ENCODE measurements at regions not wholly inside any gene's neighbourhood (a gene's known extent, or its start where the extent isn't known, plus 50 kb on each side); places are given as distances from the start of the nearest gene placed in this dataset.
"Not testable (repeated sequence)": the region's sequence is repeated elsewhere in the genome, so short reads cannot be mapped to it uniquely, and the experiment has no call there.

DNA sequence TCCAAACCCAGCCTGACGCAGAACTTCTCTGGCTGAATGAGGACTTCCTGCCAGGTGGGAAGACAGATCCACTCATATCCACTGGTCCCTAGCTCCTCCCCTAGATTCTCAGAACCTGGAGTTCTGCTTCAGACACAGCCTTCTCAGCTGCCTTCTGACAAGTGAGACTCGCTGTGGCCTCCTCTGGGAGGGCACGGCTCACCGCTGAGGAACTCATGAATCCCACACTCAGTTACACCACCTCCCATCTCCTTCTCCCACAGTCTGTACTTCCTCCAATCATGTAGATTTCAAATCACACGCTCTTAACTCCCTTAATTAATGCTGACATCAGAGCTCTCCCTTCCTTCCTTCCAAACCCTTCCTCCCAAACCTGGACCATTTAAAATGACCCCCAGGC lies 86.4 kb upstream of the TMEM45B start:
- DNase-seq (ENCODE audit: low spot score) = no peak

DNA sequence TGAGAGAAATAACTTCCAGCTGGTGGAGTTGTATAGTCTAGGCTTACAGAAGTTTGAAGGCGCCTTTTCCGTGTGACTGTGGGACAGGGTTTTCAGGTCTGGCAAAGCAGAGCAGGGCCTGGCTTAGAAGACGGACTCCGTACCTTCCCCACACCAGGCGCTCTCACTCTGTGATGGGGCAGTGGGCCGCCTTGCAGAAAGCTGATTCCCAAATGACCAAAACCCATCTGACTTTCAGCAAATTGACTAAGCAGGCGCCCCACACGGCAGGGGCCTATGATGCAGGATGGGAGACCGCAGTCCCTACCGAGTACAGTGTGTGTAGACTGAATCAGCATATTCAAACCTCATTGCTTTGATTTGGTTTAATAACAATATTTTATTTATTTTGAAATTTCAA lies 85.8 kb upstream of the TMEM45B start:
- no peak for DNase-seq (ENCODE audit: low spot score)

DNA sequence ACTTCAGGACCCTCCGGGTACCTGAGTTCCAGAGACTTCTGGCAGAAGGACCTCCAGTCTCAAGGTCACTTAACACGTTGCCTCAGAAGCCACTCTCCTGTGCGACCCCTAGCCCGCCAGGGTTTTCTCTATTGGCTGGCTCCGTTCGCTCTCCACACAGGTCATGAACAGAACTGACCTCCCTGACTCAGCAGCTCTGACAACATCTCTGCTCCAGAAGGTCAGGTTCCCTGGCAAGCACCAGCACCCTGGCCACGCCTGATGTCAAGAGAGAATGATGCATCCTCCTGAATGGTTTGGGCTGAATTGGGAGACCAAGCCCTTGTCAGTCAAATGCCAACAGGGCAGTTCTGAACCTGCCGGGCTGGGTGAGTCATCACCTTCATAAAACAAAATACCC lies 84.3 kb upstream of the TMEM45B start:
- DNase-seq (ENCODE audit: low spot score) = no peak

DNA sequence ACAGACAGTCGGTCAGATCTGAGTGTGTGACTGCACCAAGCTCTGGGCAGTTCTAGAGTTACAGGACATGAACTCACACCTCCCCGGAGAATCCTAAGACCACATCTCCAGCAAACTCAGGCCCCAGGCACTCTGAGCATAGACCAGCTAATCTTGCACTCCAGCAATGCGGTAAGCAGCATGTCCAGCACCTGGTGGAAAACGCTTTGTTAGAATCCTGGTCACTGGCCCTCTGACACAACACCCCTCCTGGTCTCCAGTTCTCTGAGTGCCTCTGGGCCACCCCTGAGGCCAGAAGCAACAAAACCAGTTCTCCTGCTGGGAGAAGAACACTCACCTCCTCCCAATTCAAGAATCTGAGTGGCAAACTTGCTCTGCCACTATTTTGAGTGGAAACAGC lies 82.7 kb upstream of the TMEM45B start:
- no peak for DNase-seq (ENCODE audit: low spot score)

DNA sequence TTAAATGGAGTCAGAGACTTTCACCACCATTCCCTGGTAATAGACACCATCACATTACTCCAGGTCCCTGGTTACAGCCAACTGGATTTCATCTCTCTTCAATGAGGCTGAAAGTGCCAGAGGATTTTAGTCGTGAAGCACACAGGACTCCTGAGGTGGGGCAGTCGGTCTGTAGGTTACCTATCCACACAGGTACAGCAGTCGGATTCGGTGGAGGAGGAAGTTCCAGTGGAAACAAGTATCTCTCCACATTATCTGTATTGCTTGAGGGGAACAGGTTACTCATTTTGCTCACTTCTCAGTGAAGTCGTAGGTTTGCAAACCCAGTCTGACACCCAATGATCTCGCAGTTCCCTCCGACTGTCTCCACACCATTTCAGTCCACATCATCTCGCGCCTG lies 82.3 kb upstream of the TMEM45B start:
- DNase-seq (ENCODE audit: low spot score) = no peak

DNA sequence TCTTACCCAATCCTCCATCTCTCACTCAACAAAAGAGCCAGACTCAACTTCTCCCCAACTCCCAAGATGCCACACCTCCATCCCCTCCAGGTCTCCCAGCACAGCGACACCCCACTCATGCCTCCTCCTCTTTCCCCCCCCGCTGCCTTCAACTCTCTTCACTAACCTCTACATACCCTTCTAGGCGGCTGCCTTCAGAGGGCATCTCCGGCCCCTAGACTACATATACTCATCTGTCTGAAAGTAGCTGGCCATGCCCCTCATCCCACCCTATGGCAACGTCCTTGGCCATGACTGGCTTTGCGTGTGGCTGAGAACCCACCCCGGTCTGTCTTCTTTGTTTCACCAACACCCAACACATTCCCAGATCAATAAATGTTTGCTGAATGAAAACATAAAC lies 81.7 kb upstream of the TMEM45B start:
- no peak for DNase-seq (ENCODE audit: low spot score)

DNA sequence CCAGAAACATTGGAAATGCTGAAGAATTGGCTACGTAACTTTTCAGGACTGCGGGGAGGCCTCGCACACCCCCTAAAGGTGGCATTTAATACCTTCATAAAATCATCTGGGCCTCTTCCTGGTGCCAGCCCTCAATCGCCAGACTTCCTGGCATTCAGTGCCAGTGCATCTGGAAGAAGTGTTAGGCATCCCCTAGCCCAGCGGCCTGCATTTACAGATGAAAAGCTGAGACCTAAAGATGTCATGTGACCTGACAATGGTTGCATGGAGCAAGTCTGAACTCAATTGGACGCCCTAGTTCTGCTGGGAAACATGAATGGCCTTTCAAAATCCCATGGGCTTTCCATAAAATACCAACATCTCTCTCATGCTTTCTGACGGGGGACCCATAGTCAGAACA lies 81.0 kb upstream of the TMEM45B start:
- no peak for DNase-seq (ENCODE audit: low spot score)

DNA sequence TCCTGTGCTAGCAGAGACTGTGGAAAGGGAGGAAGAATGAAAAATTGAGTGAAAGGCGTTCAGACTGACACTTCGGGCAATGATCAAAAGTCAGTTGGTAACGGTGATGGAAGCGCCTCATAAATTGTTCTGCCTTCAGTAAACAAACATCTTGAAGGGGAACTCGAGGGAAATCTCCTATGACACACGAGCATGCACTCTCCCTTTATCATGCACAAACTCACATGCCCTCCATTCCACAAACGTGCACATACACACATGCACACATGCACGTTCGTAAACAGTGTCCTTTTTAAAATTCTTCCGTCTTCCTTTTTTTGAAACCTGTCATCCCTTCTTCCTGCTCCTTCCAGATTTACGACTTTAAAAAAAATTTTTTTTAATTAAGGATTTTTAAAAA lies 77.8 kb upstream of the TMEM45B start:
- DNase-seq (ENCODE audit: low spot score) = no peak

DNA sequence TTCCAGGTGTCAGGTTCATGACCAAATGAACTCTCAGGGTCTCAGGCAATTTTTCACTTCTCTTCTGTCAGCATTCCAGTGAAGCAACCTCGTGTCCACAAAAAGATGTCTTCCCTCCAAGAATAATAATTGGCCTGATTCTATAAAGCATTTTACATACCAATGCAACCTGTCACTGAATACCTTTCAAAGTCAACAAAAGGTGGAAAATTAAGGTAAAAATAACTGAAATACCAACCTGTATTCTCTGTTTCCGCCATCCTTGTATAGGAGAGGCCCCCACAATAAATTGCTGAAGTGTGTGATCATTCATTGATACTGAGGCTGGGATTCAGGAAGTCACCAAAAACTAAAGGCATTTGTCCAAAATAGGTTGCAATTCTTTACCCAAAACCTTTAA lies 77.4 kb upstream of the TMEM45B start:
- no peak for DNase-seq (ENCODE audit: low spot score)

DNA sequence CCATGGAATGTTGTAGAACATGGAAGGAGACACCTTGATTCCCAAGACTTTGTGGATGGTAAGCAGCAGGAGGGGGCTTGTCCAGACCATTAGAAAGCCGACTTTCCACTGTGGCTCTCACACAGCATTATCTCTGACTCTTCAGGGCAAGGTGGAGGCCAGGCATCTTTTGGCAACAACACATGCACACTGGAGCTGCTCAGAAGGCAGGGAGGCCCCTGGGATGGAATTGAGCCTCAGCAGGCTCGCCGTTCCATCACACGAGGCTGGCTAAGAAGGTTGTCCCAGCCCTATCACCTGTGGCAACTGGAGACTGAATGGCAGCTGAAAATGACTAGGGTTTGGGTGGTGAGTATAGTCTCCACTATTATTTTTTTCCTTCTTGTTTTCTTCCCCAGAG lies 76.3 kb upstream of the TMEM45B start:
- DNase-seq (ENCODE audit: low spot score) = no peak

DNA sequence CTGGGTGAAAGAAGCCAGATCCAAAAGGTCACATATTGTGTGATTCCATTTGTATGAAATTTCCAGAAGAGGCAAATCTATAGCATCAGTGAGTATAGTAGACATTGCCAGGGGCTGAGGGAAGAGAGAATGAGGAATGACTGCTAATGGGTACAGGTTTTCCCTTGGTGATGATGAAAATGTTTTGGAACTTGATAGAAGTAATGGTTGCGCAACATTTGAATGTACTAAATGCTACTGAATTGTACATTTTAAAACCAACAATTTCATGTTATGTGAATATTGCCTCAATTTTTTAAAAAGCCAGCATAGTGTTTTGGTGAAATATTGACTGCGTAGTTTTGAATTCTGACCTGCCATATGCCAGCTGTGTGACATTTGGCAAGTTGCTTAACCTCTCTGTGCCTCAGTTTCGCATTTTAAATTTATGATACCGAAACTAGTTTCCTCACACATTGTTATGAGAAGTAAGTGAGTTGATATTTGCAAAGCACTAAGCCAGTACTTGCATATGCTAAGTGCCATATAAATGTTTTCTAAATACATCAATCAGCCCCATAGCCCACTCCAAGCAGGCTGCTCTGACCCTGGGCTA lies 75.4 kb upstream of the TMEM45B start:
- no peak for DNase-seq (ENCODE audit: low spot score)

DNA sequence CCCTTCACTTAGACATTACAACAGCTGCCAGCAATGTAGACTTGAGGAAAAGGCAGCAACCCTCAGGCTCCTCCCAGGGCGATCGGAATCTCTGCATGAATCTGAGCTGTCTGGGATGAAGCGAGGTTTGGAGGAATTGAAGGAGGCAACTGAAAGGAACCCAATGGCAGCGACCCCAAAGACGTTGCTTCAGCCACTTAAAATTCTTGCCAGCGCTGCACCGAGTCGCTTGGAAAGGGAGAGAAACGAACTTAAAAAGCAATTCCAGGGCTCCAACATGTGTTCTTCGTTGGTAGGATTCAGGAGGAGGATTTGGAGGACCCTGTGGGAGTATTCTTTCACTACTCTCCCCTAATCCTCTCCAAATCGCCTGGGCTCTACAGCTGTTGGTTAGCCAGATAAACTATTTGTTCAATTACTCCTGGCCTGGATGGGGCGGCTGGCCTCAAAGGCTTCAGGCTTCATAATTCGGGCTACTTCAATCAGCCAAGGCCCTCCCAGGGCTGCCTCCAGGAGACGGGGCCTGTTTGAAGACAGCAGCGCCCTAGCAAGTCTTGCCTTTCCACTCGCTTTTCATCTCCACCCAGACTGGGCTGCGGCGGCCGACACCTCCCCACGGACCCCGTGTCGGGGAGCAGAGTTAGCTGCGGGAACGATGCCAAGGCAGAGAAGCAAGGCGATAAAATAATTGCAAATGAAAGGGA lies 72.4 kb upstream of the TMEM45B start:
- no peak for DNase-seq (ENCODE audit: low spot score)

DNA sequence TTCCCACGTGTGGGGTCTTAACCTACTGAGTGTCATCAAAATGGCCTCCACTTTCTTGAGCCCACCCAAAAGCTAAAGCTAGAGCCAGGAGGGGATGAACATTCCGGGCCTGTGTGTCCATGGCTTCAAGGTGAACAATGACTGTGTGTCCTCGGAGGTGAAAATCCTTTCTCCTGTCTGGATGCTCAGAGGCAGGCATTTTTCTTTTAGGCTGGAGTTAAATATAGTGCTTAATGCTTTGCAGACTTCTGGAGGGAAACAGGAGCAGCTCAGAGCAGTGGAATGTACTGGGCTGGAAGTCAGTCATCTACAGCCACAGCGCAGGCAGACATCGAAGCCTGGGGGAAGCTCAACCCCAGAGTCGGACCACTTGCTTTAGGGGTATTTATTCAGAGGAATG lies 68.6 kb upstream of the TMEM45B start:
- no peak for DNase-seq (ENCODE audit: low spot score)

DNA sequence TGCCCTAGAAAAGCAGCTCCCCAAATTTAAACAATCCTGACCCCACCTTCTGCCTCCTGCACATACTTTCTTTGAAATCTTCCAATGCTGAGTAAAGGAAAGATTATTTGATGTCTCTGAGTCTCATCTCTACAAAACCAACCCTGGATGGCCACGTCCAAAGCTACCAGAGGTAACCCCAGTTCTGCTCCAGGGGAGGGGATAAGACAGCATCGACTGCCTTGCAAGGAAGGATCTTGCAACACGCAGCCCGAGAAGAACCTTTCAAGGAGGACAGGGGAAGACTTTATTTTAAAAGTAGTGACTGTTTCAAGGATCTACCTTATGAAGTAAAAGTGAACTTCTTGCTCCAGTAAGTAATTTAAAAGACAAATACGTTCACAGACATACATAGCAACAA lies 66.5 kb upstream of the TMEM45B start:
- no peak for DNase-seq (ENCODE audit: low spot score)

DNA sequence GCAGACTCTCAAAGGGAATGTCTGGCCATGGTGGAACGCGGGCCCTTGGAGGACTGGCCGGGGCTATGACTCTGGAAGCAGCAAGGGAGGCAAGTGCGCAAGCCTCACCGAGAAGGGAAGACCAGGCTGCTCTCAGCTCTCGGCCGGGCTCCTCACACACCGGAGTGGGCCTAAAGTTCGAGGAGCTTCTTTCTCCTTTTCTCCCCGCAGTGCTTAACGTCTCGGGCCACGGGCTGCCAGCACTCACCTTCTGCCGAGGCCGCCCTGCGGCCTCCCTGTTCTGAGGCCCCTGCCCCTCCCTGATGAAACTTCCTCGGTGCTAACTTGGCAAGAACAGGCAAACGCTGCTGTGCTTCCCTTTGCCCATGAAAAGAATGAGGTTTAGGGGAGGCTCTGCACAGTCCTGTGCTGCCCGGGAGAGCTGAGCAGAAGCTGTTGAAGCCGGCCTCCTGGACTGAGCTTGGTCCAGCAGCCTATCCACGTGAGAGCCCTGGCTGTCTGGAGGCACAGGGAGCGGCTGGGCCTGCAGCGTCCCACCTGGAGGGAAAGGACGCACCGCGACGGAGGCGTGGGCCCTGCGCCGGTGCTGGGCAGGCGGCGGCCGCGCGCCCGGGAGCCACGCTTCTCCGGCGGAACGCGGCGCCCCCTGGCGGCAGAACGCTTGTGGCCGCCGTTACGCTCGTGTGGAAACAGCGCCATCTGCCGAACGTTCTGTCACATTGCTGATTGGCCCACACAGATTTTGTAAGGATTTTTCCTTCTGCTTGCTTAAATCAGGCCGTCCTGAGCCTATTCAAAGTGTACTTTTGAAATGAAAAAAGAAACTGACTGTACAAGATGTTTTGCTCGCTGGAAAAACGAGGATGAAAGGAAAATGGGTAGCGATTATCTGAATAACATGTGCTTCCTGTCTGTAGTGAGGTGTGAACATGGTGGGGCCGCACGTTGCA lies 65.0 kb upstream of the TMEM45B start:
- peak; percentile 35 for DNase-seq (ENCODE audit: low spot score)

DNA sequence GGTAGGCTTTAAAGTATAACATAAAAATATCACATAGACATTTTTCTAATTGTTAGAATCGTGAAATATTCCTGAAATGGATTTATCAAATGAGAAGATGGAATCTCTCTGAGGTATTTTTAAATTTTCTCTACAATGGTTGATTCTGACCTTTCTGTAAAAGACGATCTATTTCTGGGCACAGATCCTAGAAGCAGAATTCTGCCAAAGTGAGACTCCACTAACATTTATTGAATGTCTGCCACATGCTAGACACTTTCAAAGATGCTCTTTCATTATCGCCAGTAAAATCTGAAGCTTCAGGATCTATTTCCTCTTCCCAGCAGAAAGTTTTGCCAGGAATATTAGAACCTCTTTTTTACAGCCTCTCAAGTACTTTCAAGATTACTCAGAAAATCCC lies 64.1 kb upstream of the TMEM45B start:
- no peak for DNase-seq (ENCODE audit: low spot score)

DNA sequence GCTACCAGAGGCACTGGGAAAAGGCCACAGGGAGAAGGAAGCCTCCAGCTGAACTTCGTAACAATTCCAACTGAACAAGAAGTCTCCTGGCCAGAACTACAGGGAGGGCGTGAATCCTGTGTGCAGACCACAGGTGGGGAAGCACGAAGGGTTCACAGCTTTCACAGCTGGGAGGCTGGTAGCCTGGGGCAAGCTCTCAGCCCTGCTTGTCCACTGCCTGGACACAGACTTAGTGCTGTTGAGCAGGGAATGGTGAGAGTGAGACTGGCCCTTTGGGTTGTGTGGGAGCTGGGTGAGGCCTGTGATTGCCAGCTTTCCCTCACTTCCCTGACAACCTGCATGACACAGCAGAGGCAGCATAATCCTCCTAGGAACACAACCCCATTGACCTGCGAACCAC lies 52.1 kb upstream of the TMEM45B start:
- DNase-seq (ENCODE audit: low spot score) = not testable (repeated sequence)

DNA sequence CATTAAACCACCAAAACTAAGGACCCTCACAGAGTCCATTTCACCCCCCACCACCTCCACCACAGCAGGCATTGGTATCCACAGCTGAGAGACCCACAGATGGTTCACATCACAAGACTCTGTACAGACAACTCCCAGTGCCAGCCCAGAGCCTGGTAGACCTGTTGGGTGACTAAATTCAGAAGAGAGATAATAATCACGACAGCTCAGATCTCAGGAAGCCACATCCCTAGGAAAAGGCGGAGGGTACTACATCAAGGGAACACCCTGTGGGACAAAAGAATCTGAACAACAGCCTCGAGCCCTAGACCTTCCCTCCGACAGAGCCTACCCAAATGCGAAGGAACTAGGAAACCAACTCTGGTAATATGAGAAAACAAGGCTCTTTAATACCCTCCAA lies 51.4 kb upstream of the TMEM45B start:
- DNase-seq (ENCODE audit: low spot score) = not testable (repeated sequence)

Measured in hepatic stellate cell (primary cell).